ENCODE measurements at regions not wholly inside any gene's neighbourhood (a gene's known extent, or its start where the extent isn't known, plus 50 kb on each side); places are given as distances from the start of the nearest gene placed in this dataset.

DNA sequence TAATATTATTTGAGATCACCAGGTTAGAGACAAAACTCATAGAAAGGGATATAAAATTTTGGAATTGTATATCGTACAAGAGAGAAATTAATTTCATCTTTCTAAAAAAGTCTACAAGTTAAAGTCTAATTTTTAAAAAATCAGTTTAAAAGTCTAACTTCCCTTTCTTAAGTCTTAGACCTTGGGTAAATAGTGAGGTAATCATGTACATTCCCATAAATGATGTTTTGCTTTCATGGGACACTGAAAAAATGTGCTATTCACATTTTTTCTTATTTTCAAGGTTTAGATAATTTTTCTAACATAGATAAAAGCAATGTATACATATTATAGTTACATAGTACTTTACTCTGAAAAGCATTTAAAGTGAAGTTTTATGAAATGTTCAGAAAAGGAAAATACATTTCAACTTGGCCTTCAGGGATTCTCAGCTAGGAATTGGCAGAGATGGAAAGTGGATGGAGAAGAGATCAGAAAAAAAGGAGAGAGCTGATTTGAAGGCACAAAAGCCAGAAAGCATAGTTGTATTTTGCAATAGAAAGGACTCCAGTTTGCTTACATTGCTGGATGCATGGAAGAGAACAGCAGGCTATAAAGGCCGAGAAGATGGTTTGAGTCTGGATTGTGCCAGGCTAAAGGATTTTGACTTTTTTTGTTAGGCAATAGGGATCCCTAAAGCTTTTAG is 194.0 kb downstream of the CASP12 start:
- no peak overlapping the region for H4K91ac ChIP-seq (ENCODE audit: low read length)
- no peak overlapping the region for H3K4me2 ChIP-seq (ENCODE audit: low read length, poor library complexity, severe bottlenecking)
- H3K79me1 ChIP-seq (replicated peaks; ENCODE audit: low read length, poor library complexity, severe bottlenecking) = no peaks in the 10 kb centered on the region
- no peaks in the 10 kb centered on the region for H3K4me1 ChIP-seq (ENCODE audit: control insufficient read depth, insufficient read depth, low read depth, low read length)
- H3K4ac ChIP-seq (ENCODE audit: low read depth in 1 of 2, low read length in 2 of 2) = no peak overlapping the region
- no peak overlapping the region for H3K23ac ChIP-seq (ENCODE audit: low read length in 2 of 2)
- no peak overlapping the region for H2BK15ac ChIP-seq (ENCODE audit: low read depth, poor library complexity, severe bottlenecking)
- H2BK12ac ChIP-seq (ENCODE audit: low read length in 2 of 2) = no peak overlapping the region
- WGBS = 85% methylated on average over 1 of the region's 2 CpGs
- no peaks in the 10 kb centered on the region for H3K9me3 ChIP-seq (ENCODE audit: control insufficient read depth, low read length)
- no peak overlapping the region for H2BK5ac ChIP-seq (ENCODE audit: low read depth, low read length, poor library complexity, severe bottlenecking)
- DNase-seq = peak; percentile 19
- H2AK5ac ChIP-seq (ENCODE audit: low read length, severe bottlenecking) = no peak overlapping the region
- H3K18ac ChIP-seq (ENCODE audit: low read depth in 1 of 2, low read length in 2 of 2) = no peak overlapping the region
- H2BK120ac ChIP-seq (ENCODE audit: low read depth, low read length) = no peak overlapping the region
- no peak overlapping the region for H3K9ac ChIP-seq (ENCODE audit: low read length)
- no peaks in the 10 kb centered on the region for H3K27me3 ChIP-seq (ENCODE audit: control insufficient read depth in 1 of 2, insufficient read depth in 1 of 2, low read length in 2 of 2)
- H3K14ac ChIP-seq (ENCODE audit: low read length in 2 of 2) = no peak overlapping the region
- H4K8ac ChIP-seq (ENCODE audit: low read length) = no peak overlapping the region
- H2AFZ ChIP-seq (ENCODE audit: low read depth, low read length) = no peak overlapping the region
- no peak overlapping the region for H3K27ac ChIP-seq (ENCODE audit: low read length, poor library complexity, severe bottlenecking)
- H3K36me3 ChIP-seq (ENCODE audit: control insufficient read depth in 1 of 2, insufficient read depth in 2 of 2, low read depth in 1 of 2, low read length in 2 of 2) = no peaks in the 10 kb centered on the region
- no peak overlapping the region for H3K4me3 ChIP-seq (ENCODE audit: insufficient read depth in 1 of 2, low read depth in 1 of 2, low read length in 2 of 2)

DNA sequence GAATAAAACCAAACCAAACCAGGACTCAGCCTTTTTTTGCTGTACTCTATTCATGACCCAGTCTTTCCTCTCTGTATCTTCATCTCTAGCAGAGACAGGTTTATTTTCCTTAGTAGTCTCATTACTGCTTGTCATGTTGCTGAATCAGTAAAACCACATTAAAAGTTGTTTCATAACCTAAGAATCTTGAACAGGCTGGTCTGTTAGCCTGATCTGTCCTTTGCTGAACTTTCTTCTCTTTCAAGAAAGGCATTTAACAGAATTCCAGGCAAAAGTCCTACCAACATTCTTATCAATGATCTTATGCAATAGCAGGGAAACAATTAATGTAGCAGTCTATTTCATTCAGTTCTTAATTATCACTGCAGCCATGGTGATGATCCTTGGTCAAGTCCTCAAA is 197.7 kb downstream of the CASP12 start:
- Histone ChIP-seq H3K4me1 (ENCODE audit: control insufficient read depth, insufficient read depth, low read depth, low read length) (no peaks in the 10 kb centered on the region), H3K9me3 (ENCODE audit: control insufficient read depth, low read length) (no peaks in the 10 kb centered on the region), H4K8ac (ENCODE audit: low read length) (no peak overlapping the region), H2AFZ (ENCODE audit: low read depth, low read length) (no peak overlapping the region), H2AK5ac (ENCODE audit: low read length, severe bottlenecking) (no peak overlapping the region), H4K91ac (ENCODE audit: low read length) (no peak overlapping the region), H3K14ac (ENCODE audit: low read length in 2 of 2) (no peak overlapping the region), H3K27ac (ENCODE audit: low read length, poor library complexity, severe bottlenecking) (peak overlapping the region; percentile 46), H3K9ac (ENCODE audit: low read length) (peak overlapping the region; percentile 46), H3K27me3 (ENCODE audit: control insufficient read depth in 1 of 2, insufficient read depth in 1 of 2, low read length in 2 of 2) (no peaks in the 10 kb centered on the region), H3K4me2 (ENCODE audit: low read length, poor library complexity, severe bottlenecking) (no peak overlapping the region), H3K23ac (ENCODE audit: low read length in 2 of 2) (no peak overlapping the region), H2BK120ac (ENCODE audit: low read depth, low read length) (no peak overlapping the region), H3K4ac (ENCODE audit: low read depth in 1 of 2, low read length in 2 of 2) (no peak overlapping the region), H3K79me1 (replicated peaks; ENCODE audit: low read length, poor library complexity, severe bottlenecking) (no peaks in the 10 kb centered on the region), H2BK5ac (ENCODE audit: low read depth, low read length, poor library complexity, severe bottlenecking) (no peak overlapping the region), H2BK12ac (ENCODE audit: low read length in 2 of 2) (no peak overlapping the region), H2BK15ac (ENCODE audit: low read depth, poor library complexity, severe bottlenecking) (no peak overlapping the region), H3K18ac (ENCODE audit: low read depth in 1 of 2, low read length in 2 of 2) (no peak overlapping the region), H3K4me3 (ENCODE audit: insufficient read depth in 1 of 2, low read depth in 1 of 2, low read length in 2 of 2) (no peak overlapping the region), H3K36me3 (ENCODE audit: control insufficient read depth in 1 of 2, insufficient read depth in 2 of 2, low read depth in 1 of 2, low read length in 2 of 2) (no peaks in the 10 kb centered on the region)
- peak; percentile 60 for DNase-seq

DNA sequence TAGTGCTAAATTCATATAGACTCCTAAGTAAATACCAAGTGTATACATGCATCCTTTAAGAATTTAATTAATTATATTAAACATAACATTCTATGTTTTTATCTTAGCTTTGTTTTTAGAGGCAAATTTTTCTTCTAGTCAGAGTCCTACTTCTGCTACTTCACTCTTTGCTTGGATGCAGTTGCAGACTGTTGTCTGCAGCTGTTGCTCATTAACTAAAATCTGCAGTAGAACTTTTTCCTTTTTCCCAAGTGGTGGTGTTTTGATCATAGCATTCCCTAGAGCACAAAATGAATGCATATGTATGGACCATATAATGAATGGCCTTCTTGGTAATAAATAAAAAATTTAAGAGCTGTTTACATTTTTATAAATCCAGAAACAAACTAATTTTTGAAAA is 198.3 kb downstream of the CASP12 start:
- no peak overlapping the region for H3K27ac ChIP-seq (ENCODE audit: low read length, poor library complexity, severe bottlenecking)
- H3K23ac ChIP-seq (ENCODE audit: low read length in 2 of 2) = no peak overlapping the region
- H3K9me3 ChIP-seq (ENCODE audit: control insufficient read depth, low read length) = no peaks in the 10 kb centered on the region
- no peak overlapping the region for H3K18ac ChIP-seq (ENCODE audit: low read depth in 1 of 2, low read length in 2 of 2)
- H3K36me3 ChIP-seq (ENCODE audit: control insufficient read depth in 1 of 2, insufficient read depth in 2 of 2, low read depth in 1 of 2, low read length in 2 of 2) = no peaks in the 10 kb centered on the region
- no peak overlapping the region for H3K4me2 ChIP-seq (ENCODE audit: low read length, poor library complexity, severe bottlenecking)
- H3K9ac ChIP-seq (ENCODE audit: low read length) = no peak overlapping the region
- no peak overlapping the region for H2AK5ac ChIP-seq (ENCODE audit: low read length, severe bottlenecking)
- no peak overlapping the region for H2BK12ac ChIP-seq (ENCODE audit: low read length in 2 of 2)
- no peak overlapping the region for H2AFZ ChIP-seq (ENCODE audit: low read depth, low read length)
- no peaks in the 10 kb centered on the region for H3K79me1 ChIP-seq (replicated peaks; ENCODE audit: low read length, poor library complexity, severe bottlenecking)
- no peak overlapping the region for H4K8ac ChIP-seq (ENCODE audit: low read length)
- H3K4me1 ChIP-seq (ENCODE audit: control insufficient read depth, insufficient read depth, low read depth, low read length) = no peaks in the 10 kb centered on the region
- H3K14ac ChIP-seq (ENCODE audit: low read length in 2 of 2) = no peak overlapping the region
- no peak for DNase-seq
- no peak overlapping the region for H2BK5ac ChIP-seq (ENCODE audit: low read depth, low read length, poor library complexity, severe bottlenecking)
- H3K4me3 ChIP-seq (ENCODE audit: insufficient read depth in 1 of 2, low read depth in 1 of 2, low read length in 2 of 2) = no peak overlapping the region
- no peak overlapping the region for H2BK15ac ChIP-seq (ENCODE audit: low read depth, poor library complexity, severe bottlenecking)
- no peak overlapping the region for H3K4ac ChIP-seq (ENCODE audit: low read depth in 1 of 2, low read length in 2 of 2)
- no peak overlapping the region for H2BK120ac ChIP-seq (ENCODE audit: low read depth, low read length)
- H4K91ac ChIP-seq (ENCODE audit: low read length) = no peak overlapping the region
- no peaks in the 10 kb centered on the region for H3K27me3 ChIP-seq (ENCODE audit: control insufficient read depth in 1 of 2, insufficient read depth in 1 of 2, low read length in 2 of 2)

DNA sequence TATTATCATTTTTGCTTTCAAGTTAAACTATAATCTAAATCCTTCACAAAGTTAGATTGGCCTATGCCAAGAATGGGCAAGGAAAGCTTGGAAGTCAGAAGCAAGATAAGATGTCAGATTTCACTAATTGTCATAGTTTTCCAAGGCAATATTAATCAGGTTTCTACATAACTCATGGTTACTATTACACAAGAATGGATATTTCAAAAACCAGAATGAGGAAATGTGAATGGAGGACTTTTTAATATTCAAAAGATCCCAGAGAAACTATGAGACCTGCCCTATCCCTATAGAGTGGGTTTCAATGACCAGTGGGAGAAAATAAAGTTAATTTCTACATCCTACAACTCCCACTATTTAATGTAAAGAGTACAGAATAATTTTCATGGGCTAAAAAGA is 203.2 kb downstream of the CASP12 start:
- H3K4me3 ChIP-seq (ENCODE audit: insufficient read depth in 1 of 2, low read depth in 1 of 2, low read length in 2 of 2) = no peak overlapping the region
- no peak overlapping the region for H3K14ac ChIP-seq (ENCODE audit: low read length in 2 of 2)
- H3K27ac ChIP-seq (ENCODE audit: low read length, poor library complexity, severe bottlenecking) = no peak overlapping the region
- no peak overlapping the region for H2AK5ac ChIP-seq (ENCODE audit: low read length, severe bottlenecking)
- H2AFZ ChIP-seq (ENCODE audit: low read depth, low read length) = no peak overlapping the region
- no peak overlapping the region for H3K23ac ChIP-seq (ENCODE audit: low read length in 2 of 2)
- no peaks in the 10 kb centered on the region for H3K9me3 ChIP-seq (ENCODE audit: control insufficient read depth, low read length)
- H4K8ac ChIP-seq (ENCODE audit: low read length) = no peak overlapping the region
- no peak overlapping the region for H2BK5ac ChIP-seq (ENCODE audit: low read depth, low read length, poor library complexity, severe bottlenecking)
- H2BK120ac ChIP-seq (ENCODE audit: low read depth, low read length) = no peak overlapping the region
- no peak overlapping the region for H3K4me2 ChIP-seq (ENCODE audit: low read length, poor library complexity, severe bottlenecking)
- H3K27me3 ChIP-seq (ENCODE audit: control insufficient read depth in 1 of 2, insufficient read depth in 1 of 2, low read length in 2 of 2) = no peaks in the 10 kb centered on the region
- H3K9ac ChIP-seq (ENCODE audit: low read length) = peak overlapping the region; percentile 60
- H3K36me3 ChIP-seq (ENCODE audit: control insufficient read depth in 1 of 2, insufficient read depth in 2 of 2, low read depth in 1 of 2, low read length in 2 of 2) = no peaks in the 10 kb centered on the region
- DNase-seq = no peak
- no peak overlapping the region for H2BK12ac ChIP-seq (ENCODE audit: low read length in 2 of 2)
- H3K79me1 ChIP-seq (replicated peaks; ENCODE audit: low read length, poor library complexity, severe bottlenecking) = no peaks in the 10 kb centered on the region
- H2BK15ac ChIP-seq (ENCODE audit: low read depth, poor library complexity, severe bottlenecking) = no peak overlapping the region
- no peaks in the 10 kb centered on the region for H3K4me1 ChIP-seq (ENCODE audit: control insufficient read depth, insufficient read depth, low read depth, low read length)
- no peak overlapping the region for H3K18ac ChIP-seq (ENCODE audit: low read depth in 1 of 2, low read length in 2 of 2)
- H3K4ac ChIP-seq (ENCODE audit: low read depth in 1 of 2, low read length in 2 of 2) = no peak overlapping the region
- H4K91ac ChIP-seq (ENCODE audit: low read length) = no peak overlapping the region
